K562 (cell line): ENCODE measurements at regions not wholly inside any gene's neighbourhood (a gene's known extent, or its start where the extent isn't known, plus 50 kb on each side); places are given as distances from the start of the nearest gene placed in this dataset.

Experiments
- ATAC-seq: fragments of 200-7000 bp; cut with Tn5 transposase; 3 replicates; pipeline ENCODE4 v1.9.1; 2020; ENCODE audit warnings: moderate library complexity
- BruUV-seq: library from RNA; stranded (reverse); fragments of 400-500 nt; replicated peaks from 2 replicates; lab custom pipeline; 2021; lab: Mats Ljungman, UMichigan
- CTCF ChIA-PET: fragments of 300-600 bp; formaldehyde crosslinking; extraction: SDS; loops from one replicate; lab custom pipeline; 2021; ENCODE audit warnings: low intra/inter-chr PET ratio; lab: Yijun Ruan, JAX
- POLR2A ChIA-PET: fragments of 300-600, 350-650 bp; sonication (Branson Sonifier 250); formaldehyde crosslinking; extraction: SDS; loops from one replicate; lab custom pipeline; 2021; ENCODE audit warnings: antibody characterized with exemption, inconsistent platforms; lab: Yijun Ruan, JAX
- DNase-seq, 4 experiments: peaks; one replicate each; pipeline versions ENCODE4 v3.0.0 to v3.0.0-alpha.2; 2011 to 2018; ENCODE audit warnings: low spot score in 3 of 4, mixed read lengths in 3 of 4; ENCODE audit errors: extremely low read depth in 1 of 4
- FAIRE-seq: peaks from 2 replicates; lab custom pipeline; 2011; peaks lifted over from hg19 to GRCh38; lab: Jason Lieb, UNC
- H2AFZ ChIP-seq: 2 replicates; pipeline ENCODE4 v1.6.0; 2011; ENCODE audit warnings: low read depth, low read length, control low read depth, inconsistent platforms
- H3K27ac ChIP-seq: fragments of 200-600 bp; 3 replicates; pipeline ENCODE4 v1.8.0; 2011; ENCODE audit warnings: low read depth, mild to moderate bottlenecking, control low read depth, inconsistent platforms, low read length, moderate library complexity, mixed read lengths; ENCODE audit errors: extremely low read depth
- H3K27me3 ChIP-seq, 2 experiments: fragments of 300-600 bp in 1 of 2; 2 replicates in 1 of 2; 3 replicates in 1 of 2; pipeline versions ENCODE4 v1.6.0 to v1.8.0; 2011; ENCODE audit warnings: inconsistent platforms in 2 of 2, low read length in 2 of 2, mild to moderate bottlenecking in 1 of 2, mixed read lengths in 1 of 2, moderate library complexity in 1 of 2; ENCODE audit not compliant: control insufficient read depth in 2 of 2, insufficient read depth in 2 of 2
- H3K36me3 ChIP-seq: fragments of 300-600 bp; 3 replicates; pipeline ENCODE4 v1.8.0; 2011; ENCODE audit warnings: mild to moderate bottlenecking, low read length, inconsistent platforms; ENCODE audit not compliant: control insufficient read depth, insufficient read depth
- H3K4me1 ChIP-seq, 2 experiments: fragments of 200-600 bp in 1 of 2; replicated peaks in 1 of 2; 2 replicates in 1 of 2; 3 replicates in 1 of 2; pipeline versions ENCODE4 v1.5.1 to v1.8.0; 2011; ENCODE audit warnings: inconsistent platforms in 2 of 2, low read length in 2 of 2, mild to moderate bottlenecking in 1 of 2, mixed read lengths in 1 of 2, moderate library complexity in 1 of 2; ENCODE audit not compliant: control insufficient read depth in 2 of 2, insufficient read depth in 2 of 2
- H3K4me2 ChIP-seq: 2 replicates; pipeline ENCODE4 v1.6.1; 2011; ENCODE audit warnings: low read length, control low read depth, inconsistent platforms, mixed read lengths; ENCODE audit not compliant: insufficient read depth
- H3K4me3 ChIP-seq: fragments of 200-600 bp; sonication (generic), shearing (Covaris generic); 2 replicates; pipeline ENCODE4 v1.5.1; 2016; ENCODE audit warnings: control low read depth, inconsistent platforms
- H3K79me2 ChIP-seq: fragments of 200-600 bp; 3 replicates; pipeline ENCODE4 v1.8.0; 2011; ENCODE audit warnings: low read length, inconsistent platforms; ENCODE audit not compliant: control insufficient read depth, insufficient read depth
- H3K9ac ChIP-seq, 2 experiments: 2 replicates each; pipeline versions ENCODE4 v1.6.0 to v1.6.1; 2011; ENCODE audit warnings: low read depth in 2 of 2, low read length in 2 of 2, control low read depth in 1 of 2, inconsistent platforms in 1 of 2, mild to moderate bottlenecking in 1 of 2, mixed read lengths in 1 of 2; ENCODE audit not compliant: insufficient read depth in 1 of 2
- H3K9me1 ChIP-seq: one replicate; pipeline ENCODE4 v1.6.0; 2011; ENCODE audit warnings: inconsistent platforms, mild to moderate bottlenecking, low read length, moderate library complexity; ENCODE audit not compliant: control insufficient read depth, insufficient read depth
- H3K9me3 ChIP-seq: replicated peaks from 2 replicates; pipeline ENCODE4 v1.5.1; 2011; ENCODE audit warnings: low read depth, low read length, inconsistent platforms; ENCODE audit not compliant: control insufficient read depth, insufficient read depth
- H4K20me1 ChIP-seq: replicated peaks from 2 replicates; pipeline ENCODE4 v1.6.1; 2011; ENCODE audit warnings: low read length, inconsistent platforms, mixed read lengths; ENCODE audit not compliant: control insufficient read depth, insufficient read depth
- BMI1 ChIP-seq: fragments of 150-350 bp; IDR thresholded peaks from 2 replicates; pipeline ENCODE4 v1.6.1; 2014; ENCODE audit warnings: low read length
- CBX3 ChIP-seq, 2 experiments: IDR thresholded peaks; 1 replicate in 1 of 2; 2 replicates in 1 of 2; pipeline ENCODE4 v1.6.1; 2012; ENCODE audit warnings: inconsistent platforms in 2 of 2, low read length in 2 of 2, borderline replicate concordance in 1 of 2, control low read depth in 1 of 2
- HNRNPH1 ChIP-seq: fragments of 200-400 bp; formaldehyde crosslinking; optimal IDR thresholded peaks from 2 replicates; pipeline ENCODE3; 2017; ENCODE audit warnings: low read depth, mild to moderate bottlenecking, low read length, moderate library complexity
- MAFG ChIP-seq: fragments of 450-650 bp; conservative IDR thresholded peaks from 2 replicates; pipeline ENCODE4 v1.6.1; 2016; ENCODE audit warnings: missing genetic modification characterization, missing compliant biosample characterization
- PRPF4 ChIP-seq: fragments of 200-400 bp; formaldehyde crosslinking; IDR thresholded peaks from one replicate; pipeline ENCODE4 v1.6.1; 2017; ENCODE audit warnings: low read length, low read depth, mild to moderate bottlenecking; ENCODE audit not compliant: insufficient read depth, poor library complexity, severe bottlenecking
- ZEB2 ChIP-seq: fragments of 450-650 bp; IDR thresholded peaks from 2 replicates; pipeline ENCODE4 v1.6.1; 2016
- ZNF174 ChIP-seq: fragments of 250-450 bp; sonication (Bioruptor Pico); IDR thresholded peaks from 2 replicates; pipeline ENCODE4 v1.4.0; 2020; ENCODE audit warnings: mild to moderate bottlenecking
- ZNF316 ChIP-seq: fragments of 450-650 bp; IDR thresholded peaks from 2 replicates; pipeline ENCODE4 v1.6.1; 2016
- ZNF695 ChIP-seq: fragments of 450-650 bp; formaldehyde crosslinking; IDR thresholded peaks from 2 replicates; pipeline ENCODE4 v1.4.0; 2020; ENCODE audit warnings: mild to moderate bottlenecking, moderate library complexity
- ZNF696 ChIP-seq: fragments of 250-450 bp; sonication (Bioruptor Pico); conservative IDR thresholded peaks from 2 replicates; pipeline ENCODE4 v1.4.0; 2020; ENCODE audit warnings: mild to moderate bottlenecking, moderate library complexity
- WGBS: fragments of 100-300 bp; shearing (Covaris generic); methylation state at CpG from one replicate; pipeline ENCODE4 v1.1.6; 2016; ENCODE audit warnings: low coverage, mixed read lengths; ENCODE audit not compliant: insufficient coverage; ENCODE audit errors: missing lambda C conversion rate; 5-methylcytosine and 5-hydroxymethylcytosine counted together
- in situ Hi-C: fragments of 300-500 bp; cut with MboI; formaldehyde crosslinking; loops from 4 replicates; pipeline ENCODE4 v1.15.0; 2018; ENCODE audit warnings: inconsistent platforms, mixed read lengths
- intact Hi-C: fragments of 100-400 bp; cut with micrococcal nuclease; formaldehyde crosslinking; loops from 2 replicates; pipeline ENCODE4 v1.14.2; 2022

DNA sequence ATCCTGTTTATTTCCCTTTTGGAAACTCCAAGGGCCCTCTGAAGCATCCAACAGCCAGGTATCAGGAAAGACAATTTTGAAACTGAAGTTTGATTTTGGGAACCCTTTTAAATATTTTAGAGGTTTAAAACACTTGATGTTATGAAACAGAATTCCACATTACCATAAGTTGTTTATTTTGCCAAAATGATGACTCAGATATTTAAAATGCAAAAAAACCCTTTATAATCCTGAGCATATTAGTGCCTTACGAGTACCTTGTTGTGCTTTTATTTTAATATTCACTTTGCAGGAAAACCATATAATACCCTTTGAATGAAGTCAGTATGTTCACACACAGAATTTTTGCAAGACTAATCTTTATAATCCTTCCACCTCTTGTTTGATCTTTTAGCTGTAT lies 765.1 kb upstream of the CA10 start:
- ChIA-PET POLR2A (no interaction called here), CTCF (no interaction called here)
- H3K4me2 ChIP-seq: no peak overlapping the region
- ATAC-seq: no peak
- H3K79me2 ChIP-seq: no peaks in the 10 kb centered on the region
- in situ Hi-C loops: no loop called here
- H3K36me3 ChIP-seq: no peaks in the 10 kb centered on the region
- no peaks in the 10 kb centered on the region for H4K20me1 ChIP-seq
- no peak for DNase-seq
- H3K4me1 ChIP-seq: no peaks in the 10 kb centered on the region
- no peak overlapping the region for H3K4me3 ChIP-seq
- H3K27me3 ChIP-seq: no peaks in the 10 kb centered on the region; a peak in 1 of 5 replicates
- BruUV-seq: no TSS peak
- no peak overlapping the region for H3K9ac ChIP-seq
- TF ChIP-seq CBX3 (IDR thresholded peaks at IDR 0.05; ENCODE audit: borderline replicate concordance in 1 of 2, low read length in 2 of 2) (no peak), MAFG (tag) (0 out of 2 replicates have a peak, but pooled peaks have one; percentile 28), ZNF316 (peak; percentile 18; the same call in 1 of the 2 replicates), ZNF174 (CRISPR knock-in tag) (no peak)
- H2AFZ ChIP-seq: no peak overlapping the region
- no peaks in the 10 kb centered on the region for H3K9me1 ChIP-seq
- H3K9me3 ChIP-seq: no peaks in the 10 kb centered on the region
- WGBS: 0% methylated on average over 1 of the region's 1 CpG
- intact Hi-C loops: no loop called here
- FAIRE-seq: no peak
- no peak overlapping the region for H3K27ac ChIP-seq

DNA sequence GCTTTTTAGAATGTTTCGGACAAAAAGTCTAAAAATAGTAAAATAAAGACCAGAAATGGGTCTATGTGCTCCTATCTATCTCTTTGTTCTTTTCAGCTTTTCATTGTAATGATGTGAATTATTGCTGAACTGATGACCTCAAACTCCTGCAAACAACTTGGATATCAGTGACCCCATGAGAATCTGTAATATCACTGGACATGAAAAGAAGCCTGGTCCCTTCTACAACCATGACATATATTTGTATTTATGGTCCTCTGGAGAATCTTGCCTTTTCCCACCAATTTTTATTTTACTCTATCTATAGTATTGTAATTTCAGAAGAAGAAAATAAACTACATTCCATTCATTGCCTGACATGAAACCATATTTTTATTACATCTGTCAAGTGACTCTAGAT lies 740.7 kb upstream of the CA10 start:
- Histone ChIP-seq H3K4me3 (no peak overlapping the region), H3K36me3 (no peaks in the 10 kb centered on the region), H3K27ac (no peak overlapping the region), H3K9me1 (no peaks in the 10 kb centered on the region), H3K9ac (no peak overlapping the region), H3K27me3 (no peaks in the 10 kb centered on the region)
- no TSS peak for BruUV-seq
- TF ChIP-seq ZEB2 (no peak), HNRNPH1 (no peak), ZNF695 (CRISPR knock-in tag) (no peak), ZNF696 (CRISPR knock-in tag) (no peak), PRPF4 (no peak), BMI1 (no peak)
- TF ChIP-seq, all 486 proteins: peak for 0
- no peak for ATAC-seq
- no peaks in the 10 kb centered on the region for H4K20me1 ChIP-seq
- intact Hi-C loops (no loop called here), in situ Hi-C loops (no loop called here)
- CTCF ChIA-PET: no interaction called here
- POLR2A ChIA-PET: no interaction called here
- H3K9me3 ChIP-seq: no peaks in the 10 kb centered on the region
- no peak overlapping the region for H2AFZ ChIP-seq
- DNase-seq: no peak
- H3K4me1 ChIP-seq: no peaks in the 10 kb centered on the region
- FAIRE-seq: no peak
- H3K79me2 ChIP-seq: no peaks in the 10 kb centered on the region
- WGBS: 0% methylated on average over 1 of the region's 1 CpG
- no peak overlapping the region for H3K4me2 ChIP-seq
